ENCODE measurements at regions not wholly inside any gene's neighbourhood (a gene's known extent, or its start where the extent isn't known, plus 50 kb on each side); places are given as distances from the start of the nearest gene placed in this dataset.
"Not testable (repeated sequence)": the region's sequence is repeated elsewhere in the genome, so short reads cannot be mapped to it uniquely, and the experiment has no call there.

GRCh38 chr3:158957777-158958176 lies 155.9 kb downstream of the MFSD1 start:
- not testable (repeated sequence) for TF ChIP-seq ZNF549 (tag by site-specific recombination; IDR thresholded peaks at IDR 0.05); CTCF (tag by site-specific recombination; IDR thresholded peaks at IDR 0.05); ZBTB49 (tag by site-specific recombination; IDR thresholded peaks at IDR 0.05; ENCODE audit: low read depth); ZBTB7A (tag by site-specific recombination; IDR thresholded peaks at IDR 0.05; ENCODE audit: low read depth); ZNF174 (tag by site-specific recombination; IDR thresholded peaks at IDR 0.05); KLF10 (tag by site-specific recombination; IDR thresholded peaks at IDR 0.05); ZNF311 (tag by site-specific recombination; IDR thresholded peaks at IDR 0.05; ENCODE audit: borderline replicate concordance); ZNF214 (tag by site-specific recombination; IDR thresholded peaks at IDR 0.05; ENCODE audit: borderline replicate concordance); ZNF335 (tag by site-specific recombination; conservative IDR thresholded peaks at IDR 0.05)

Data from HEK293 (cell line).